ENCODE measurements at regions not wholly inside any gene's neighbourhood (a gene's known extent, or its start where the extent isn't known, plus 50 kb on each side); places are given as distances from the start of the nearest gene placed in this dataset.
"Not testable (repeated sequence)": the region's sequence is repeated elsewhere in the genome, so short reads cannot be mapped to it uniquely, and the experiment has no call there.

- no peak for TF ChIP-seq POLR2A (IDR thresholded peaks at IDR 0.05; ENCODE audit: low read length)
- TF ChIP-seq GATA1 (IDR thresholded peaks at IDR 0.05; ENCODE audit: low read depth, low read length), result no peak
- DNase-seq, result no peak
These were observed 182.4 kb upstream of the LCORL start for GRCh38 chr4:18203966-18204365.

DNA sequence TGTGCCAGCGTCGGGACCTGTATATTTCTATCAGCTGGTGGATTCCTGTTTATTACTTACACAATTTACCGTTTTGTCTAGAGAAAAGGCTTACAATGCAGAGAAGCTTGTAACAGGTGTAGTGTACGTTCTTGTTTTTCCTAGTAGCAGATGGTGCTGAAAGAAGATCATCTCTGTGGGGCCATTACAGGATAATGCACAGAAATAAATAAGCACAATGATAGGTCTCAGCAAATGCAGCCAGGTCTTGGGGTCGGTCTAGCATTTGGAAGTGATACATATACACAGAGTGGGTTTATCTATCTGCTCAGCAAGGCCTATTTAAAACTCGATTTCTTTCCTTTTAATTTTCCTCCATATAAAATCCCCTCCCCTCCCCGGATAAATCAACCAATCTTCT, 180.9 kb upstream of the LCORL start:
- no peak for DNase-seq
- TF ChIP-seq POLR2A (IDR thresholded peaks at IDR 0.05; ENCODE audit: low read length) (no peak), GATA1 (IDR thresholded peaks at IDR 0.05; ENCODE audit: low read depth, low read length) (no peak)

GRCh38 chr4:18201885-18202284, 180.3 kb upstream of the LCORL start:
- TF ChIP-seq GATA1 (IDR thresholded peaks at IDR 0.05; ENCODE audit: low read depth, low read length) (no peak), POLR2A (IDR thresholded peaks at IDR 0.05; ENCODE audit: low read length) (no peak)

DNA sequence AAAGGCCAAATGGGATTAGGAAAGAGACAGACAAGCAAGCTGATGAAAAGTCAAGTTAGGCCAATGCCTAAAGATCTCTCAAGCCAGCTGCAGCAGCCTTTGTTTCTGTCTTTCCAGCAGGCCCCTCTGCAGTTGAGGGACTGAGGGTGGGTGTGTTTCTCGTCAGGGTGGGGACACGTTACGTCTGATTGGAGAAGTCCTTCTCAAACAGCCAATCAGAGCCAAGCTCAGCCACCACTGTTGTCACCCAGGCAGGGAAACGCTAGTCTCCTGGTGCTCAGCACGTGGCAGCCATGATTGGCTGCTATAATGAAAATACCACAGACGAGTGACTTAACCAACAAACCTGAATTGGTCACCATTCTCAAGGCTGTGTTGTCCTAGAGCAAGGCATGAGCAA, 177.1 kb upstream of the LCORL start:
- DNase-seq, result no peak
- TF ChIP-seq GATA1 (IDR thresholded peaks at IDR 0.05; ENCODE audit: low read depth, low read length), result no peak

More at GRCh38 chr4:18201885-18202284, 180.3 kb upstream of the LCORL start:
- DNase-seq, result no peak

DNA sequence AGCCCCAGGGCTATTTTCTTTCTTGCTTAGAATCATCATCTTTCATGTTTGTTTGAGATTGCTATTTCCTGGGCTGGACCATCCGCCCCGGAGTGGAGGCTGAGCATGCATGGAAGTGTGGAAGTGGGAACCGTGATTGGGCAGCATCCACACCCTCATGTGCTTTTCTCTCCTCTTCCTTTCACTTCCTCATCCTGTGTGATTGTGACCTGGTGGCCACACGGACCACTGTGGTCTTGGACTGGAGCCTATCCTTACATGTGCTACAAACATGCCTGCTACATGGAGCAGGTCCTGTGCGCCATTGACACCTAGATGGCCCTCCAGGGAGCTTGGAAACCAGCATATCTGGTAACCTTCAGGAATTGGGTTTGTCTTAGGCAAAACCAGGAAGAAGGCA, 175.9 kb upstream of the LCORL start:
- DNase-seq, result no peak
- no peak for TF ChIP-seq GATA1 (IDR thresholded peaks at IDR 0.05; ENCODE audit: low read depth, low read length)
- no peak for TF ChIP-seq POLR2A (IDR thresholded peaks at IDR 0.05; ENCODE audit: low read length)

DNA sequence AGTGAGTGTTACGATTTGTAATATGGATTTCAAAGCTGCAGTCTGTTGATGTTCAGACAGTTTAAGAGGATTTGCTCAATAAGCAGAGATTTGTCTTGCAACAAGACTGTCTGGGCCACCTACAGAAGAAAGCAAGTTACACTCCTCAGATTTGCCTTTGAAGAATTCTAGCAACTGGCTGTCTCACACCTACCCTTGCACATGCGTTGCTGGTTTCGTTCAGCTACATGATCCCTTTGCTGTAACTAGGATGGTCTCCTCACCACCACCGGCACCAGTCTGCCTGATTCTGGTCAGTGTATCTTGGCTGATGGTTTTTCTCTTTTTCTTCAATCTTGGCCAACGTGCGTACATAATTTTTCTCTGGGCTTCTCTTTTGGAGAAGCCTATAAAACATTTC, 172.7 kb upstream of the LCORL start:
- no peak for TF ChIP-seq POLR2A (IDR thresholded peaks at IDR 0.05; ENCODE audit: low read length)
- no peak for TF ChIP-seq GATA1 (IDR thresholded peaks at IDR 0.05; ENCODE audit: low read depth, low read length)
- no peak for DNase-seq

DNA sequence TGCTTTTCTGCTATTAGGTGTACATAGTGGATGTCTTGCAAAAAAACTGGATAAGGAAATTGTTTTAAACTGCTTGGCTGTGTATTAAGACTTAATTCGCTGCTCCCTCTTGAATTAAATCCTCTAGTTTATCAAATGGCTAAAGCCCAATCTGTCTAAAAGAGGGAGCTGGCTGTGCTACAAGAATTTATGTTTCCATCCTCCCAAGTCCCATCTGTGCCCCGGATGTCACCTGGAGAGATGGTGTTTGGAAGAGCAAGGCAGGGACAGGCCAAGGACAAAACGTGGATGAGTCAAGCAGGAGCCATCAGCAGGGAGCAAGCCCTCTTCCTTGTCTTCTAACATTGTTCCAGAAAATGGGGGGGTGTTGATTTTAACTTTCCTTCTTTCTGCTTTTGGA, 171.3 kb upstream of the LCORL start:
- TF ChIP-seq POLR2A (IDR thresholded peaks at IDR 0.05; ENCODE audit: low read length), result no peak
- TF ChIP-seq GATA1 (IDR thresholded peaks at IDR 0.05; ENCODE audit: low read depth, low read length), result no peak
- DNase-seq, result no peak

- TF ChIP-seq GATA1 (IDR thresholded peaks at IDR 0.05; ENCODE audit: low read depth, low read length) (no peak), POLR2A (IDR thresholded peaks at IDR 0.05; ENCODE audit: low read length) (no peak)
- no peak for DNase-seq
These were observed 163.9 kb upstream of the LCORL start for GRCh38 chr4:18185491-18185890.

- no peak for DNase-seq
- TF ChIP-seq GATA1 (IDR thresholded peaks at IDR 0.05; ENCODE audit: low read depth, low read length), result no peak
- no peak for TF ChIP-seq POLR2A (IDR thresholded peaks at IDR 0.05; ENCODE audit: low read length)
These were observed 159.3 kb upstream of the LCORL start for GRCh38 chr4:18180892-18181291.

- no peak for TF ChIP-seq GATA1 (IDR thresholded peaks at IDR 0.05; ENCODE audit: low read depth, low read length)
- TF ChIP-seq POLR2A (IDR thresholded peaks at IDR 0.05; ENCODE audit: low read length), result no peak
- no peak for DNase-seq
These were observed 158.6 kb upstream of the LCORL start for GRCh38 chr4:18180122-18180521.

DNA sequence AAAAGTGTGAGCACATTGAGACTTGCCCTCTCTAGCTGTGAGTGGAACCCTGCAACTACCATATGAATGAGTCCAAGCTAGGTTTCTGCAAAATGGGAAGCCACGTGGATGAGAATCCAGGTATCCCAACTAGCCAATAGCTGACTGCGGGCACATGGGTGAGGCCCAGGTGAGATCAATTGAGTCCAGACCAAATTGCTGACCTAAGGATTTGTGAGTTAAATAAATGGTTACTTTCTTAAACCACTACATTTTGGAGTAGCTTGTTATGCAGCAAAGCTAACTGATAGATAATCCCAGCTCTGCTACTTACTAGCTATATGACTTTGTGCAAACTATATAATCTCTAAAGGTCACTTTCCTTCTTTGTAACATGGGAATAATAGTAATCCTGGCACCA, 150.3 kb upstream of the LCORL start:
- no peak for DNase-seq

DNA sequence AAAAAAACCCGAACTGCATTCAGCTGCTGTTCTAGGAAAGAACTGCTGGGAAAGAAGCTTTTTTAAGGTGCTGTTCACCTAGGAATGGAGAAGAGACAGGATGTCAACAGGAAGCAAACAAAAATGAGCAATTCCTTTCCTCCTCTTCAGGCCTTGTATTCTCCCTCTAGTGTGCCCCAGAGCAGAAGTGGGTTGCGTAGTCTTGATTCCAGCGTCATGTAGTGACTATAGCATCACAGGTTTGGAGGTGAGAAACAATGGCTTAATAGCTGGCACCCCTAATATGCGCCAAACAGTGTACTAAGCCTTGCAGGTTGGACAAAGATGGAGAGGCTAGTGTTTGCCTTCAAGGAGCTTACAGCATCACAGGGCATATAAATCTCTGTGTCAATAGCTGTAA, 146.3 kb upstream of the LCORL start:
- DNase-seq, result no peak
- TF ChIP-seq GATA1 (IDR thresholded peaks at IDR 0.05; ENCODE audit: low read depth, low read length) (no peak), POLR2A (IDR thresholded peaks at IDR 0.05; ENCODE audit: low read length) (no peak)

More for the DNA sequence above, 150.3 kb upstream of the LCORL start:
- TF ChIP-seq GATA1 (IDR thresholded peaks at IDR 0.05; ENCODE audit: low read depth, low read length) (no peak), POLR2A (IDR thresholded peaks at IDR 0.05; ENCODE audit: low read length) (no peak)

GRCh38 chr4:18166925-18167324, 145.4 kb upstream of the LCORL start:
- TF ChIP-seq POLR2A (IDR thresholded peaks at IDR 0.05; ENCODE audit: low read length), result no peak
- no peak for TF ChIP-seq GATA1 (IDR thresholded peaks at IDR 0.05; ENCODE audit: low read depth, low read length)
- no peak for DNase-seq

GRCh38 chr4:18162453-18162852, 140.9 kb upstream of the LCORL start:
- no peak for DNase-seq
- no peak for TF ChIP-seq GATA1 (IDR thresholded peaks at IDR 0.05; ENCODE audit: low read depth, low read length)
- TF ChIP-seq POLR2A (IDR thresholded peaks at IDR 0.05; ENCODE audit: low read length), result no peak

DNA sequence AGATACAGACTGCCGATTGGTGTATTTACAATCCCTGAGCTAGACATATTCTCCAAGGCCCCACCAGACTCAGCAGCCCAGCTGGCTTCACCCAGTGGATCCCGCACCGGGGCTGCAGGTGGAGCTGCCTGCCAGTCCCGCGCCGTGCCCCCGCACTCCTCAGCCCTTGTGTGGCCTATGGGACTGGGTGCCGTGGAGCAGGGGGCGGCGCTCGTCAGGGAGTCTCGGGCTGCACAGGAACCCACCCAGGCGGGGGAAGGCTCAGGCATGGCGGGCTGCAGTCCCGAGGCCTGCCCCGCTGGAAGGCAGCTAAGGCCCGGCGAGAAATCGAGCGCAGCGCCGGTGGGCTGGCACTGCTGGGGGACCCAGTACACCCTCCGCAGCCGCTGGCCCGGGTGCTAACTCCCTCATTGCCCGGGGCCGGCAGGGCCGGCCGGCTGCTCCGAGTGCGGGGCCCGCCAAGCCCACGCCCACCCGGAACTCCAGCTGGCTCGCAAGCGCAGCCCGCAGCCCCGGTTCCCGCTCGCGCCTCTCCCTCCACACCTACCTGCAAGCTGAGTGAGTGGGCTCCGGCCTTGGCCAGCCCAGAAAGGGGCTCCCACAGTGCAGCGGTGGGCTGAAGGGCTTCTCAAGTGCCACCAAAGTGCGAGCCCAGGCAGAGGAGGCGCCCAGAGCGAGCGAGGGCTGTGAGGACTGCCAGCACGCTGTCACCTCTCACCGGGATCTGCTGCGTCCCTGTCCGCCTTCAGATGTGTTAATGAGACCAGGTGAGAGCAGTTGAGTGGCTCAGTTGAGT, 137.8 kb upstream of the LCORL start:
- not testable (repeated sequence) for DNase-seq

All from erythroblast (primary cell).